ENCODE measurements at regions not wholly inside any gene's neighbourhood (a gene's known extent, or its start where the extent isn't known, plus 50 kb on each side); places are given as distances from the start of the nearest gene placed in this dataset.

DNA sequence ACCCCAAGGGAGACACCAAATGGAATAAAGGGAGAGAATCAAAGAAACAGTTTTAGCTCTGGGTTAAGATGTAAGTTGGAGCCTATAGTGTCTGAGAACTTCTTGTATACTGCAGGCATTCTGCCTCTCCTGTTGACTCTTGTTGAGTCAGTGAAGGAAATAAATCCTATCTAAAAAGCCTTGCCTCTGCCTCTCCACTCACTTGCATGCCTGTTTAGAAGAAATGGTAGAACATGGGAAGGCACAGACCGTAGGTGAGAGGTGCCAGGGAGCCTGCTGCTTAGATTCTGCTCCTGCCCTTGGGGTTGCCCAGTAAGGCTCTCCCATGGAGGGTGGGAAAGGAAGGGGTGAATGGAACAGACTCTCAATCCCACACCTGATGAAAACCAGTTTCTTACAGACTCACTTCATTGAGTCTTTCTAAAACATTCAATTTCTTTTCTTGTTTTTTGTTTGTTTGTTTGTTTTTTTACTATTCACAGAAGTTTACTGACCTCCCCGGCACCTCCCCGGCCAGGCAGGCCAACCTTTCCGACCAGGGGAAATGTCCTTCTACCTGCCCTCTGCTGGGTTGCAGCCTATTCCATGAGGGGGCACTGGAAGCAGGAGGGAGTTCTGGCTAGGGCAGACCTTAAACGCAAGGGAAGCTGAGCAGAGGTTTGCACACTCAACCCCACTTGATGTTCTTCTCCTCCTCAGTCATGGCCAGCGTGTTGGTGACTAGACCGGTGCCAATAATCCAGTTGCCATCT is 211.7 kb upstream of the WSB1 start:
- no peak for TF ChIP-seq POLR2A (IDR thresholded peaks at IDR 0.05; ENCODE audit: low read depth, low read length)
- TF ChIP-seq TAF1 (IDR thresholded peaks at IDR 0.05; ENCODE audit: borderline replicate concordance, low read depth, low read length): no peak
